GM23338 (cell line): ENCODE measurements at regions not wholly inside any gene's neighbourhood (a gene's known extent, or its start where the extent isn't known, plus 50 kb on each side); places are given as distances from the start of the nearest gene placed in this dataset.

ENCODE experiments used
- ATAC-seq: fragments of 200-7000 bp; cut with Tn5 transposase; 3 replicates; pipeline ENCODE4 v1.9.1; 2020
- DNase-seq: peaks from one replicate; pipeline ENCODE4 v3.0.0-alpha.2; 2015; ENCODE audit warnings: low spot score
- H2AFZ ChIP-seq: fragments of 200-600 bp; sonication (generic); 2 replicates; pipeline ENCODE4 v1.8.0; 2016; ENCODE audit warnings: antibody characterized with exemption, mild to moderate bottlenecking, moderate library complexity
- H3F3A ChIP-seq: fragments of 200-600 bp; sonication (generic); replicated peaks from 2 replicates; pipeline ENCODE4 v1.8.0; 2017; ENCODE audit warnings: antibody characterized with exemption, mixed run types, low read depth
- H3K27ac ChIP-seq: fragments of 200-600 bp; sonication (generic); 2 replicates; pipeline ENCODE4 v1.6.1; 2016; ENCODE audit warnings: low read depth
- H3K27me3 ChIP-seq: fragments of 200-600 bp; sonication (generic); 2 replicates; pipeline ENCODE4 v1.8.0; 2016; ENCODE audit warnings: mild to moderate bottlenecking, mixed run types, moderate library complexity; ENCODE audit not compliant: insufficient read depth
- H3K36me3 ChIP-seq: fragments of 200-600 bp; sonication (generic); 2 replicates; pipeline ENCODE4 v1.8.0; 2016; ENCODE audit warnings: mild to moderate bottlenecking; ENCODE audit not compliant: insufficient read depth
- H3K4me1 ChIP-seq: fragments of 200-600 bp; sonication (generic); 2 replicates; pipeline ENCODE4 v1.8.0; 2016; ENCODE audit warnings: mild to moderate bottlenecking, moderate library complexity; ENCODE audit not compliant: insufficient read depth
- H3K4me2 ChIP-seq: fragments of 200-600 bp; sonication (generic); 2 replicates; pipeline ENCODE4 v1.7.1; 2017; ENCODE audit warnings: mixed run types
- H3K4me3 ChIP-seq: fragments of 200-600 bp; sonication (generic); 2 replicates; pipeline ENCODE4 v1.6.1; 2016; ENCODE audit warnings: mixed run types
- H3K79me2 ChIP-seq: fragments of 200-600 bp; sonication (generic); replicated peaks from 2 replicates; pipeline ENCODE4 v1.8.0; 2017; ENCODE audit warnings: mild to moderate bottlenecking; ENCODE audit not compliant: insufficient read depth
- H3K9me2 ChIP-seq: fragments of 200-600 bp; sonication (generic); 2 replicates; pipeline ENCODE4 v1.8.0; 2017; ENCODE audit not compliant: insufficient read depth
- H4K20me1 ChIP-seq: fragments of 200-600 bp; sonication (generic); replicated peaks from 2 replicates; pipeline ENCODE4 v1.8.0; 2017; ENCODE audit warnings: mild to moderate bottlenecking; ENCODE audit not compliant: insufficient read depth
- H3K27ac Mint-ChIP-seq: 2 replicates; pipeline ENCODE4 v1.8.0; 2020; ENCODE audit warnings: inconsistent platforms, mild to moderate bottlenecking, moderate library complexity, mixed read lengths
- H3K27me3 Mint-ChIP-seq: 3 replicates; pipeline ENCODE4 v1.8.0; 2022; ENCODE audit warnings: low read depth, mild to moderate bottlenecking, moderate library complexity, mixed read lengths, inconsistent platforms; ENCODE audit not compliant: insufficient read depth, poor library complexity
- H3K36me3 Mint-ChIP-seq: 3 replicates; pipeline ENCODE4 v1.8.0; 2021; ENCODE audit warnings: low read depth, mild to moderate bottlenecking, inconsistent platforms, moderate library complexity, mixed read lengths
- H3K4me1 Mint-ChIP-seq: 3 replicates; pipeline ENCODE4 v1.8.0; 2020; ENCODE audit warnings: mild to moderate bottlenecking, inconsistent platforms, mixed read lengths
- H3K4me3 Mint-ChIP-seq: 3 replicates; pipeline ENCODE4 v1.8.0; 2021; ENCODE audit warnings: moderate library complexity, mild to moderate bottlenecking, inconsistent platforms, mixed read lengths
- H3K9me3 Mint-ChIP-seq: 3 replicates; pipeline ENCODE4 v1.8.0; 2020; ENCODE audit warnings: moderate library complexity, mild to moderate bottlenecking, inconsistent platforms, mixed read lengths
- ETS1 ChIP-seq: IDR thresholded peaks from 2 replicates; pipeline ENCODE4 v1.6.1; 2016; ENCODE audit warnings: antibody characterized with exemption
- EZH2 ChIP-seq: fragments of 200-600 bp; sonication (generic); IDR thresholded peaks from one replicate; pipeline ENCODE4 v1.8.0; 2017; ENCODE audit warnings: antibody characterized with exemption, mild to moderate bottlenecking, low read depth; ENCODE audit not compliant: unreplicated experiment
- EZH2phosphoT487 ChIP-seq: fragments of 200-600 bp; sonication (generic); IDR thresholded peaks from one replicate; pipeline ENCODE4 v1.8.1; 2018; ENCODE audit warnings: antibody characterized with exemption; ENCODE audit not compliant: unreplicated experiment
- POLR2AphosphoS5 ChIP-seq: IDR thresholded peaks from 2 replicates; pipeline ENCODE4 v1.6.1; 2016; ENCODE audit warnings: antibody characterized with exemption, low read depth
- REST ChIP-seq: IDR thresholded peaks from one replicate; pipeline ENCODE4 v1.6.1; 2018; ENCODE audit warnings: antibody characterized with exemption; ENCODE audit not compliant: unreplicated experiment
- STAT1 ChIP-seq: IDR thresholded peaks from one replicate; pipeline ENCODE4 v1.6.1; 2016; ENCODE audit warnings: antibody characterized with exemption; ENCODE audit not compliant: unreplicated experiment
- ZNF331 ChIP-seq: fragments of 250-450 bp; sonication (Bioruptor Pico); IDR thresholded peaks from 2 replicates; pipeline ENCODE4 v1.5.0; 2020; ENCODE audit warnings: low read depth, mild to moderate bottlenecking, moderate library complexity
- TF ChIP-seq, protein P1 (sequence below), 2 experiments: fragments of 200-600 bp in 1 of 2; sonication (generic) in 1 of 2; conservative IDR thresholded peaks; 2 replicates each; pipeline versions ENCODE4 v1.5.1 to v1.6.1; 2016 to 2017; ENCODE audit warnings: antibody characterized with exemption in 2 of 2, low read depth in 2 of 2, mild to moderate bottlenecking in 2 of 2, moderate library complexity in 1 of 2

DNA sequence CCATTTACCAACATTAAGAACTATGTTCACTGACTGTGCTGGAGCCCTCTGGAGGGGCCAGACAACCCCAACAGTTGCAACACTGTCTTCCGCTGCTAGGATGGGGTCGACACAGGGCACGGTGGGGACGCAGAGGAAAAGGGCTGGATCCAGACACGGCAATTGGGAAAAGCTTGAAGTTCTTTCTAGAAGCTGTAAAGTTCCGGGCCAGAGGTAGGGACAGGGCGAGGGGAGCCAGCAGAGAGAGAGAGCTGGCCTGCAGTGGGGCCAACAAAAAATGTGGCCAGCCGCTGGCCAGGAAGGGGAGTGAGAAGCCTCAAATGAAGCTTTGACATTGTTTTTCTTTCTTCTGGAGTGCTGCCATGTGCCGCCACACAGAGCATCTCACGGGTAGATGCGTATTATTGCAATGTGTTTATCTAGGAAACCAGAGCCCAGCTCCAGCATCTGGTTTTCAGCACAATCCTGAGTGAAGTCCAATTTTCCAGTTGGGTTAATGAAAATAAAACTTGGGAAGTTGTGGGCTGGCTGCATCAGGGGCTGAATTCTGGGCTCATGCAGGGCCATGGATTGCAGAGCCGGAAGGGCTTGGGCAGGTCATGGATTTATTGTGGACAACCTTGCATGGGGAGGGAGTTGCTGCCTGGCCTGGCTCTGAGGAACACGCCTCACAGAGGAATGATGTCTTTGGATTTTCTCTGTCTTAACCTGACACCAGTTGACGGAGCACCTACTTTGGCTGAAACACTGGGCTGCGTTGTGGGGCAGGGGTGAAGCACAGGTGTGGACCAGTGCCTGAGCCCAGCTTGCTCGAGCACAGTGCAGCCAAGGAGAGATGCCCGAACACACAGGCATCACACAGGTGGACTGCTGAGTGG is 67.6 kb upstream of the AMPD3 start:
- Histone ChIP-seq H2AFZ (peak overlapping the region; percentile 72; the same call in 1 of the 2 replicates), H3K4me1 (no peaks in the 10 kb centered on the region; the same call in 1 of the 2 replicates), H3K36me3 (peaks cover 8% of the 10 kb centered on the region; the same call in 1 of the 2 replicates), H3K9me2 (peaks cover 9% of the 10 kb centered on the region; the same call in 1 of the 2 replicates), H3K4me2 (no peak overlapping the region), H4K20me1 (no peaks in the 10 kb centered on the region), H3K4me3 (no peak overlapping the region), H3F3A (no peaks in the 10 kb centered on the region), H3K27ac (no peak overlapping the region), H3K79me2 (no peaks in the 10 kb centered on the region), H3K27me3 (no peaks in the 10 kb centered on the region)
- Mint-ChIP-seq H3K36me3 (no peaks in the 10 kb centered on the region; the same call in 1 of the 3 replicates), H3K27ac (no peak overlapping the region), H3K4me3 (no peak overlapping the region), H3K4me1 (peaks cover 4% of the 10 kb centered on the region; the same call in 2 of the 3 replicates), H3K9me3 (peaks cover 8% of the 10 kb centered on the region; the same call in 2 of the 3 replicates), H3K27me3 (peaks cover 11% of the 10 kb centered on the region)
- ATAC-seq (peak; percentile 50; the same call in 2 of the 3 replicates), DNase-seq (no peak)
- TF ChIP-seq STAT1 (no peak), REST (no peak), ZNF331 (CRISPR knock-in tag) (no peak), EZH2phosphoT487 (no peak), ETS1 (no peak), POLR2AphosphoS5 (no peak), EZH2 (no peak)
- TF ChIP-seq, protein P1, sequence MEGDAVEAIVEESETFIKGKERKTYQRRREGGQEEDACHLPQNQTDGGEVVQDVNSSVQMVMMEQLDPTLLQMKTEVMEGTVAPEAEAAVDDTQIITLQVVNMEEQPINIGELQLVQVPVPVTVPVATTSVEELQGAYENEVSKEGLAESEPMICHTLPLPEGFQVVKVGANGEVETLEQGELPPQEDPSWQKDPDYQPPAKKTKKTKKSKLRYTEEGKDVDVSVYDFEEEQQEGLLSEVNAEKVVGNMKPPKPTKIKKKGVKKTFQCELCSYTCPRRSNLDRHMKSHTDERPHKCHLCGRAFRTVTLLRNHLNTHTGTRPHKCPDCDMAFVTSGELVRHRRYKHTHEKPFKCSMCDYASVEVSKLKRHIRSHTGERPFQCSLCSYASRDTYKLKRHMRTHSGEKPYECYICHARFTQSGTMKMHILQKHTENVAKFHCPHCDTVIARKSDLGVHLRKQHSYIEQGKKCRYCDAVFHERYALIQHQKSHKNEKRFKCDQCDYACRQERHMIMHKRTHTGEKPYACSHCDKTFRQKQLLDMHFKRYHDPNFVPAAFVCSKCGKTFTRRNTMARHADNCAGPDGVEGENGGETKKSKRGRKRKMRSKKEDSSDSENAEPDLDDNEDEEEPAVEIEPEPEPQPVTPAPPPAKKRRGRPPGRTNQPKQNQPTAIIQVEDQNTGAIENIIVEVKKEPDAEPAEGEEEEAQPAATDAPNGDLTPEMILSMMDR (conservative IDR thresholded peaks at IDR 0.05; ENCODE audit: low read depth in 2 of 2) = no peak
